Neuronal stem cell (in vitro differentiated cells): ENCODE measurements at regions not wholly inside any gene's neighbourhood (a gene's known extent, or its start where the extent isn't known, plus 50 kb on each side); places are given as distances from the start of the nearest gene placed in this dataset.

Source experiments
- DNase-seq: peaks from one replicate; pipeline ENCODE4 v3.0.0-alpha.2; 2013; ENCODE audit warnings: low spot score
- H2AFZ ChIP-seq: one replicate; pipeline ENCODE4 v1.6.1; 2013; ENCODE audit warnings: mild to moderate bottlenecking, low read length, inconsistent platforms
- H2AK5ac ChIP-seq: 2 replicates; pipeline ENCODE4 v1.6.1; 2013; ENCODE audit warnings: low read depth, mild to moderate bottlenecking, inconsistent platforms, low read length, moderate library complexity, mixed read lengths
- H2BK120ac ChIP-seq: 2 replicates; pipeline ENCODE4 v1.6.1; 2013; ENCODE audit warnings: low read depth, mild to moderate bottlenecking, inconsistent platforms, low read length, moderate library complexity, mixed read lengths
- H2BK12ac ChIP-seq: one replicate; pipeline ENCODE4 v1.6.1; 2013; ENCODE audit warnings: low read length, inconsistent platforms
- H2BK15ac ChIP-seq: 2 replicates; pipeline ENCODE4 v1.6.1; 2013; ENCODE audit warnings: mild to moderate bottlenecking, low read length, inconsistent platforms, mixed read lengths
- H2BK5ac ChIP-seq: one replicate; pipeline ENCODE4 v1.6.1; 2013; ENCODE audit warnings: inconsistent platforms, mild to moderate bottlenecking, low read length, moderate library complexity
- H3K14ac ChIP-seq: one replicate; pipeline ENCODE4 v1.6.1; 2013; ENCODE audit warnings: low read length, inconsistent platforms
- H3K18ac ChIP-seq: 2 replicates; pipeline ENCODE4 v1.6.1; 2013; ENCODE audit warnings: low read length, inconsistent platforms
- H3K23ac ChIP-seq: 2 replicates; pipeline ENCODE4 v1.6.1; 2013; ENCODE audit warnings: low read depth, mild to moderate bottlenecking, mixed read lengths, low read length, inconsistent platforms; ENCODE audit not compliant: poor library complexity
- H3K27ac ChIP-seq: replicated peaks from 3 replicates; pipeline ENCODE4 v1.5.1; 2013; ENCODE audit warnings: low read length, inconsistent platforms
- H3K27me3 ChIP-seq, 3 experiments: 2 replicates each; pipeline ENCODE4 v1.6.1; 2013; ENCODE audit warnings: low read length in 3 of 3, mild to moderate bottlenecking in 2 of 3, inconsistent platforms in 1 of 3, low read depth in 1 of 3, mixed read lengths in 1 of 3, moderate library complexity in 1 of 3; ENCODE audit not compliant: control insufficient read depth in 3 of 3, insufficient read depth in 3 of 3
- H3K36me3 ChIP-seq, 2 donors: replicated peaks in 1 of 2; 2 replicates each; pipeline ENCODE4 v1.6.1; 2013; ENCODE audit warnings: low read length in 2 of 2; ENCODE audit not compliant: control insufficient read depth in 2 of 2, insufficient read depth in 2 of 2
- H3K4ac ChIP-seq: 2 replicates; pipeline ENCODE4 v1.6.1; 2013; ENCODE audit warnings: inconsistent platforms, mild to moderate bottlenecking, low read length, moderate library complexity
- H3K4me1 ChIP-seq, 2 donors: 1 replicate in 1 of 2; 2 replicates in 1 of 2; pipeline ENCODE4 v1.6.1; 2013; ENCODE audit warnings: low read length in 2 of 2, low read depth in 1 of 2; ENCODE audit not compliant: control insufficient read depth in 2 of 2, insufficient read depth in 1 of 2
- H3K4me2 ChIP-seq: one replicate; pipeline ENCODE4 v1.6.1; 2013; ENCODE audit warnings: mild to moderate bottlenecking, low read length, inconsistent platforms; ENCODE audit not compliant: insufficient read depth, poor library complexity, severe bottlenecking
- H3K4me3 ChIP-seq, 2 donors: 2 replicates each; pipeline ENCODE4 v1.5.1; 2013; ENCODE audit warnings: low read length in 2 of 2, mild to moderate bottlenecking in 2 of 2, inconsistent platforms in 1 of 2, moderate library complexity in 1 of 2
- H3K79me1 ChIP-seq: one replicate; pipeline ENCODE4 v1.6.1; 2013; ENCODE audit warnings: low read depth, mild to moderate bottlenecking, inconsistent platforms, low read length, moderate library complexity
- H3K9ac ChIP-seq: one replicate; pipeline ENCODE4 v1.6.1; 2013; ENCODE audit warnings: mild to moderate bottlenecking, low read depth, low read length, inconsistent platforms; ENCODE audit not compliant: poor library complexity
- H3K9me3 ChIP-seq, 2 donors: replicated peaks in 1 of 2; 2 replicates each; pipeline versions ENCODE3 to v1.6.1; 2013; ENCODE audit warnings: low read length in 2 of 2, mild to moderate bottlenecking in 2 of 2, inconsistent platforms in 1 of 2, low read depth in 1 of 2, mixed read lengths in 1 of 2, moderate library complexity in 1 of 2; ENCODE audit not compliant: control insufficient read depth in 2 of 2, insufficient read depth in 1 of 2
- H4K8ac ChIP-seq: one replicate; pipeline ENCODE4 v1.6.1; 2013; ENCODE audit warnings: low read depth, mild to moderate bottlenecking, inconsistent platforms, low read length, moderate library complexity
- H4K91ac ChIP-seq: one replicate; pipeline ENCODE4 v1.6.1; 2013; ENCODE audit warnings: low read length, low read depth, mild to moderate bottlenecking, inconsistent platforms; ENCODE audit not compliant: poor library complexity
- WGBS, 2 donors: extraction: QIAGEN DNeasy Blood & Tissue Kit; methylation state at CpG; one replicate each; pipeline ENCODE4 v1.1.7; 2013; ENCODE audit warnings: missing lambda C conversion rate in 2 of 2, mixed read lengths in 1 of 2; ENCODE audit not compliant: insufficient read length in 2 of 2, insufficient replicate concordance in 1 of 2; ENCODE audit errors: extremely low coverage in 2 of 2; 5-methylcytosine and 5-hydroxymethylcytosine counted together

DNA sequence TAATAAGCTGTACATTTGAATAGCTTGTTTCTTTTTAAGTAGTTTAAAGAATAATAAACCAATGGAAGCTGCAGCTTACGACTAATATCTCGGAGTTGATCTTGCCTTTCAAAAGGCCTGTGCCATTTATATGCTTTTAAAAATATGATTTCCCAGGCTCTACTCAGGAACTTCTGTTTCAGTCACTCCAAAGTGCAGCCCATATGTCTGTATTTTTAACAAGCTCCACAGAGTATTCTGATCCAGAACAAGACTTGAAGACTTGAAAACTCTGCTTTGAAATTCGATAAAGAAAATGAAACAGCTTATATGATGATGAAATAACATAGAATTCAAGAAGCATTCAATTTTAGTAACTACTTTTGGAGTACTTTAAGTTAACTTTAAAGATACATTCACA, 79.1 kb upstream of the PLPPR4 start:
- Histone ChIP-seq H2AFZ (no peak overlapping the region), H2BK12ac (no peak overlapping the region), H3K4me2 (no peak overlapping the region), H3K9ac (no peak overlapping the region), H2BK15ac (no peak overlapping the region), H3K79me1 (no peaks in the 10 kb centered on the region), H3K23ac (no peak overlapping the region), H3K27ac (no peak overlapping the region), H4K8ac (no peak overlapping the region), H3K4me3 (no peak overlapping the region), H2BK120ac (no peak overlapping the region), H2BK5ac (no peak overlapping the region), H3K18ac (no peak overlapping the region), H3K27me3 (no peaks in the 10 kb centered on the region), H4K91ac (no peak overlapping the region), H2AK5ac (no peak overlapping the region), H3K14ac (no peak overlapping the region), H3K4me1 (peaks cover 0 to 2% of the 10 kb centered on the region in 2 donors), H3K4ac (no peak overlapping the region), H3K9me3 (no peaks in the 10 kb centered on the region), H3K36me3 (no peaks in the 10 kb centered on the region)
- DNase-seq = no peak
- WGBS, 2 donors = no CpG with 5 or more reads among the region's 3 CpGs

DNA sequence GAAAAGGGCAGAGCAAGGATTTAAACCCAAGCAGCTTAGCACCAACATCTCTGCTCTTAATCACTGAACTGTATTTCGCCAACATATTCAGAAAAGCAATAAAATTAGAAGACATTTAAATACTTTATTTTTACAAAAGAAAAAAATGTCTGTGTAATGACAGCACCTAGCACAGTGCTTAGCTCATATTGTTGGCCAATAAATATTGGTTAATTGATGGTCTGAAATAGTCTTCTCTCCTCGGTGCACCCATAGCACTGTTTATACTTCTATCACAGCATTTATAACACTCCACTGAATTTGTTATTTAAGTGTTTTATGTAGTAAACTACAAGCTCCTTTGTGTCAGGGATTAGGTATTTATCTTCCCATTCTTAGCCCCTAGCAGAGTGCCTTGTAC, 70.9 kb upstream of the PLPPR4 start:
- no peaks in the 10 kb centered on the region for H3K36me3 ChIP-seq
- no peak overlapping the region for H3K18ac ChIP-seq
- H2AFZ ChIP-seq = no peak overlapping the region
- no peak overlapping the region for H2BK15ac ChIP-seq
- no peak overlapping the region for H3K9ac ChIP-seq
- no peak overlapping the region for H2BK120ac ChIP-seq
- no CpG with 5 or more reads among the region's 2 CpGs for WGBS, 2 donors
- H4K91ac ChIP-seq = no peak overlapping the region
- no peaks in the 10 kb centered on the region for H3K4me1 ChIP-seq
- no peak overlapping the region for H4K8ac ChIP-seq
- no peaks in the 10 kb centered on the region for H3K79me1 ChIP-seq
- no peak overlapping the region for H3K4me3 ChIP-seq
- H3K27me3 ChIP-seq = no peaks in the 10 kb centered on the region
- H2AK5ac ChIP-seq = no peak overlapping the region
- DNase-seq = no peak
- H3K9me3 ChIP-seq = no peaks in the 10 kb centered on the region
- H2BK5ac ChIP-seq = no peak overlapping the region
- no peak overlapping the region for H3K14ac ChIP-seq
- H3K4me2 ChIP-seq = no peak overlapping the region
- H3K23ac ChIP-seq = no peak overlapping the region
- no peak overlapping the region for H3K4ac ChIP-seq
- no peak overlapping the region for H2BK12ac ChIP-seq
- H3K27ac ChIP-seq = no peak overlapping the region

DNA sequence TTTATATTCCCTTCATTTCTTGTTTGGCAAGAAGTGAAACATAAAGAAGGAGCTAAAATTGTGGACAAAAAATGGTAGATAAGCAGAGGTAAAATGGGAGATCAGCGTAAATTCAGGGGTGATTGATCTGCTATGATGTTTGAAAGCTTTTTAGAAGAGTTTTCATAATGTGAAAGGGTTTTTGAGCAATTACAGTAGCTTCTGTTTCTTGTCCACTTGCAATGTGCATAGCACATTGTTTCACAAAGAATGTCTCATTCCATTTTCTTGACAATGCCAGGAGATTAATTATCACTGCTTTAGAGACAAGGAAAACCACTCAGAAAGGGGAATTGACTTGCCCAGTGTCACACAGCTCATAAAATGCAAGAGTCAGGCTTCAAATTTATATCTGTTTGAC, 65.9 kb upstream of the PLPPR4 start:
- no peak overlapping the region for H4K8ac ChIP-seq
- WGBS, 2 donors = no CpG with 5 or more reads among the region's 1 CpG
- no peaks in the 10 kb centered on the region for H3K9me3 ChIP-seq
- H3K18ac ChIP-seq = no peak overlapping the region
- H2BK12ac ChIP-seq = no peak overlapping the region
- no peaks in the 10 kb centered on the region for H3K79me1 ChIP-seq
- no peak overlapping the region for H3K9ac ChIP-seq
- H3K36me3 ChIP-seq = no peaks in the 10 kb centered on the region
- H4K91ac ChIP-seq = no peak overlapping the region
- no peak overlapping the region for H3K27ac ChIP-seq
- no peaks in the 10 kb centered on the region for H3K4me1 ChIP-seq
- no peaks in the 10 kb centered on the region for H3K27me3 ChIP-seq
- H3K4ac ChIP-seq = no peak overlapping the region
- no peak overlapping the region for H3K4me2 ChIP-seq
- no peak overlapping the region for H2AFZ ChIP-seq
- H3K23ac ChIP-seq = no peak overlapping the region
- no peak overlapping the region for H2BK5ac ChIP-seq
- no peak overlapping the region for H3K4me3 ChIP-seq
- H2BK15ac ChIP-seq = no peak overlapping the region
- H3K14ac ChIP-seq = no peak overlapping the region
- H2BK120ac ChIP-seq = no peak overlapping the region
- no peak overlapping the region for H2AK5ac ChIP-seq
- DNase-seq = no peak

DNA sequence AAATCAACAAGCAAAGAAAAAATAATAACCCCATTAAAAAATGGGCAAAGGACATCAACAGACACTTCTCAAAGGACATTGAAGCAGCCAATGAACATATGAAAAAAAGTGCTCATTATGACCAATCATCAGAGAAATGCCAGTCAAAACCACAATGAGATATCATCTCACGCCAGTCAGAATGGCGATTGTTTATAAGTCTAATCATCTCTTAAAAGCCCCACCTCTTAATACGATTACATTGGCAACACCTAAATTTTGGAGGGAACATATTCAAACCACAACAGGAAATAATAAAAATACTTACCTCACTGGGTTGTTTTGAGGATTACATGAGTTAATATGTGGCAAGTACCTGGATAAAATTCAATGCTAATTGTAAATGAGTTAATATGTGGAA, 57.1 kb upstream of the PLPPR4 start:
- no peaks in the 10 kb centered on the region for H3K9me3 ChIP-seq
- H3K14ac ChIP-seq = no peak overlapping the region
- no peak overlapping the region for H3K4ac ChIP-seq
- DNase-seq = no peak
- no peak overlapping the region for H2AFZ ChIP-seq
- H4K91ac ChIP-seq = no peak overlapping the region
- no peak overlapping the region for H2BK15ac ChIP-seq
- H3K79me1 ChIP-seq = no peaks in the 10 kb centered on the region
- H3K23ac ChIP-seq = no peak overlapping the region
- H2AK5ac ChIP-seq = no peak overlapping the region
- H3K4me1 ChIP-seq = no peaks in the 10 kb centered on the region
- no peak overlapping the region for H3K4me3 ChIP-seq
- H3K9ac ChIP-seq = no peak overlapping the region
- no peaks in the 10 kb centered on the region for H3K27me3 ChIP-seq
- no peak overlapping the region for H4K8ac ChIP-seq
- no peaks in the 10 kb centered on the region for H3K36me3 ChIP-seq
- H3K4me2 ChIP-seq = no peak overlapping the region
- WGBS, 2 donors = no CpG with 5 or more reads among the region's 3 CpGs
- H2BK5ac ChIP-seq = no peak overlapping the region
- H2BK120ac ChIP-seq = no peak overlapping the region
- no peak overlapping the region for H3K27ac ChIP-seq
- H2BK12ac ChIP-seq = no peak overlapping the region
- no peak overlapping the region for H3K18ac ChIP-seq
